Hepatocyte (in vitro differentiated cells): ENCODE measurements at regions not wholly inside any gene's neighbourhood (a gene's known extent, or its start where the extent isn't known, plus 50 kb on each side); places are given as distances from the start of the nearest gene placed in this dataset.

Source experiments
- DNase-seq: peaks from one replicate; pipeline ENCODE4 v3.0.0-alpha.2; 2016; ENCODE audit warnings: low spot score
- H2AFZ ChIP-seq: fragments of 200-600 bp; sonication (generic); 2 replicates; pipeline ENCODE4 v1.6.0; 2016; ENCODE audit warnings: antibody characterized with exemption, mild to moderate bottlenecking
- H3K27ac ChIP-seq: fragments of 200-600 bp; sonication (generic); 2 replicates; pipeline ENCODE4 v1.5.1; 2016; ENCODE audit warnings: mild to moderate bottlenecking
- H3K27me3 ChIP-seq: fragments of 200-600 bp; sonication (generic); 2 replicates; pipeline ENCODE4 v1.6.1; 2016
- H3K36me3 ChIP-seq: fragments of 200-600 bp; sonication (generic); replicated peaks from 2 replicates; pipeline ENCODE4 v1.5.1; 2016; ENCODE audit warnings: low read depth; ENCODE audit not compliant: insufficient read depth
- H3K4me1 ChIP-seq: fragments of 200-600 bp; sonication (generic); 2 replicates; pipeline ENCODE4 v1.5.1; 2016; ENCODE audit warnings: mild to moderate bottlenecking, moderate library complexity; ENCODE audit not compliant: insufficient read depth
- H3K4me2 ChIP-seq: fragments of 200-600 bp; sonication (generic); 2 replicates; pipeline ENCODE4 v1.6.0; 2016
- H3K4me3 ChIP-seq: fragments of 200-600 bp; sonication (generic); 2 replicates; pipeline ENCODE4 v1.5.1; 2016; ENCODE audit warnings: mild to moderate bottlenecking
- H3K79me2 ChIP-seq: fragments of 200-600 bp; sonication (generic); 2 replicates; pipeline ENCODE4 v1.6.0; 2017; ENCODE audit warnings: mild to moderate bottlenecking
- H3K9me2 ChIP-seq: fragments of 200-600 bp; sonication (generic); replicated peaks from 2 replicates; pipeline ENCODE4 v1.6.0; 2017; ENCODE audit warnings: mild to moderate bottlenecking; ENCODE audit not compliant: insufficient read depth
- H3K9me3 ChIP-seq: fragments of 200-600 bp; sonication (generic); 2 replicates; pipeline ENCODE4 v1.5.1; 2016; ENCODE audit warnings: low read depth, mild to moderate bottlenecking
- H4K20me1 ChIP-seq: fragments of 200-600 bp; sonication (generic); 2 replicates; pipeline ENCODE4 v1.6.0; 2016; ENCODE audit warnings: mild to moderate bottlenecking; ENCODE audit not compliant: insufficient read depth, poor library complexity, severe bottlenecking
- CTCF ChIP-seq: fragments of 200-600 bp; sonication (generic); IDR thresholded peaks from 2 replicates; pipeline ENCODE4 v1.5.1; 2016; ENCODE audit warnings: antibody characterized with exemption, mild to moderate bottlenecking; ENCODE audit not compliant: poor library complexity
- EZH2 ChIP-seq: fragments of 200-600 bp; sonication (generic); IDR thresholded peaks from 2 replicates; pipeline ENCODE4 v1.6.1; 2016; ENCODE audit warnings: antibody characterized with exemption, mild to moderate bottlenecking, borderline replicate concordance
- EZH2phosphoT487 ChIP-seq: fragments of 200-600 bp; sonication (generic); IDR thresholded peaks from one replicate; pipeline ENCODE4 v1.6.1; 2018; ENCODE audit warnings: antibody characterized with exemption, mild to moderate bottlenecking, low read depth, moderate library complexity; ENCODE audit not compliant: unreplicated experiment, severe bottlenecking
- WGBS: methylation state at CpG from one replicate; pipeline ENCODE4 v1.1.6; 2016; ENCODE audit warnings: low lambda C conversion rate; ENCODE audit errors: missing lambda C conversion rate; 5-methylcytosine and 5-hydroxymethylcytosine counted together

- no peak for DNase-seq
Measured at GRCh38 chr14:61644175-61644574, 51.1 kb upstream of the HIF1A start.

GRCh38 chr14:61644834-61645233, 50.5 kb upstream of the HIF1A start:
- no peaks in the 10 kb centered on the region for H3K36me3 ChIP-seq
- no peaks in the 10 kb centered on the region for H3K4me1 ChIP-seq
- H3K4me2 ChIP-seq: no peak overlapping the region
- no peaks in the 10 kb centered on the region for H3K9me2 ChIP-seq
- H3K79me2 ChIP-seq: no peaks in the 10 kb centered on the region
- DNase-seq: no peak
- no peaks in the 10 kb centered on the region for H4K20me1 ChIP-seq
- TF ChIP-seq CTCF (no peak), EZH2phosphoT487 (no peak)
- no peak overlapping the region for H3K27ac ChIP-seq
- WGBS: 32% methylated on average over 2 of the region's 2 CpGs
- H3K27me3 ChIP-seq: no peaks in the 10 kb centered on the region
- no peaks in the 10 kb centered on the region for H3K9me3 ChIP-seq
- H2AFZ ChIP-seq: no peak overlapping the region
- H3K4me3 ChIP-seq: no peak overlapping the region

More at GRCh38 chr14:61644175-61644574, 51.1 kb upstream of the HIF1A start:
- H3K9me3 ChIP-seq: no peaks in the 10 kb centered on the region
- H3K4me2 ChIP-seq: no peak overlapping the region
- no peak overlapping the region for H3K27ac ChIP-seq
- H3K27me3 ChIP-seq: no peaks in the 10 kb centered on the region
- H2AFZ ChIP-seq: no peak overlapping the region
- H3K9me2 ChIP-seq: no peaks in the 10 kb centered on the region
- no peak overlapping the region for H3K4me3 ChIP-seq
- H3K4me1 ChIP-seq: no peaks in the 10 kb centered on the region
- no peaks in the 10 kb centered on the region for H3K79me2 ChIP-seq
- no peak for TF ChIP-seq EZH2
- TF ChIP-seq CTCF: no peak
- TF ChIP-seq EZH2phosphoT487: no peak
- H3K36me3 ChIP-seq: no peaks in the 10 kb centered on the region
- H4K20me1 ChIP-seq: no peaks in the 10 kb centered on the region

GRCh38 chr14:61645247-61645646, 50.1 kb upstream of the HIF1A start:
- H3K4me1 ChIP-seq: no peaks in the 10 kb centered on the region
- H3K9me2 ChIP-seq: no peaks in the 10 kb centered on the region
- TF ChIP-seq CTCF: no peak
- H3K9me3 ChIP-seq: no peaks in the 10 kb centered on the region
- H2AFZ ChIP-seq: no peak overlapping the region
- no peak overlapping the region for H3K27ac ChIP-seq
- no peaks in the 10 kb centered on the region for H3K79me2 ChIP-seq
- no peak for DNase-seq
- no peak overlapping the region for H3K4me3 ChIP-seq
- no peak overlapping the region for H3K4me2 ChIP-seq
- no peaks in the 10 kb centered on the region for H3K27me3 ChIP-seq
- H4K20me1 ChIP-seq: no peaks in the 10 kb centered on the region
- no peaks in the 10 kb centered on the region for H3K36me3 ChIP-seq
